CMK (cell line): ENCODE measurements at regions not wholly inside any gene's neighbourhood (a gene's known extent, or its start where the extent isn't known, plus 50 kb on each side); places are given as distances from the start of the nearest gene placed in this dataset.

ENCODE experiments used
- DNase-seq: peaks from one replicate; pipeline ENCODE4 v3.0.0-alpha.2; 2010; ENCODE audit warnings: low read depth

GRCh38 chr10:113259576-113260226, 293.2 kb upstream of the HABP2 start:
- DNase-seq = no peak

- no peak for DNase-seq
Measured at GRCh38 chr10:113261161-113261560, 291.7 kb upstream of the HABP2 start.

GRCh38 chr10:113261611-113262091, 291.2 kb upstream of the HABP2 start:
- DNase-seq = no peak

DNA sequence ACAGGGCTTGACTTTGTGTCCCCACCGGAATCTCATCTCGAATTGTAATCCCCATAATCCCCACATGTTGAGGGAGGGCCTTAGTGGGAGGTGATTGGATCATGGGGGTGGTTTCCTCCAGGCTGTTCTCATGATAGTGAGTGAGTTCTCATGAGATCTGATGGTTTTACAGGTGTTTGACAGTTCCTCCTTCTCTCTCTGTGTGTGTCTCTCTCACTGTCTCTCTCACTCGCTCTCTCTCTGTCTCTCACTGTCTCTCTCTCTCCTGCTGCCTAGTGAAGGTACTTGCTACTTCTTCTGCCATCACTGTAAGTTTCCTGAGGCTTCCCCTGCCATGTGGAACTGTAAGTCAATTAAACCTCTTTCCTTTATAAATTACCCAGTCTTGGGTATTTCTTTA, 289.8 kb upstream of the HABP2 start:
- DNase-seq = no peak

GRCh38 chr10:113264333-113265131, 288.3 kb upstream of the HABP2 start:
- no peak for DNase-seq

DNA sequence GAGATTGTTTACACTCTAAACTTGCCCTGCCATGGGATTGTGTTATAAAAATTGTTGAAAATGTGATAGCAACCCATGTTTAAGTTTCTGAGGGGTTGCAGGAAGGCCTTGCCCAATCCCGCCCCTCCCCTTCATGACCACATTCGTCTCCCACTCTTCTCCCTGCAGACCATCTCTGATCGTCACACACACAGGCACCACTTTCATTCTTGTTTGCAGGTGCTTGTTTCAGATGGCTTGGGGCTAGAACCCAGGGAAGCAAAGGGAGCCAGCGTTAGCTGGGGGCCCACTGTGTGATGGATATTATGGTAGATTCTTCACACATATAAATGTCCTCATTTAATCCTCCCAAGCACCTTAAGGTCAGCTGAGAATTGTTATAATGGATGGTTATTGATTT, 286.7 kb upstream of the HABP2 start:
- no peak for DNase-seq

GRCh38 chr10:113267619-113268562, 285.0 kb upstream of the HABP2 start:
- DNase-seq = no peak

- DNase-seq = no peak
Measured at GRCh38 chr10:113269333-113269732, 283.5 kb upstream of the HABP2 start.

GRCh38 chr10:113272511-113272910, 280.3 kb upstream of the HABP2 start:
- DNase-seq = no peak

- DNase-seq = no peak
Measured at GRCh38 chr10:113273181-113274163, 279.4 kb upstream of the HABP2 start.

GRCh38 chr10:113274176-113274829, 278.6 kb upstream of the HABP2 start:
- DNase-seq = no peak

DNA sequence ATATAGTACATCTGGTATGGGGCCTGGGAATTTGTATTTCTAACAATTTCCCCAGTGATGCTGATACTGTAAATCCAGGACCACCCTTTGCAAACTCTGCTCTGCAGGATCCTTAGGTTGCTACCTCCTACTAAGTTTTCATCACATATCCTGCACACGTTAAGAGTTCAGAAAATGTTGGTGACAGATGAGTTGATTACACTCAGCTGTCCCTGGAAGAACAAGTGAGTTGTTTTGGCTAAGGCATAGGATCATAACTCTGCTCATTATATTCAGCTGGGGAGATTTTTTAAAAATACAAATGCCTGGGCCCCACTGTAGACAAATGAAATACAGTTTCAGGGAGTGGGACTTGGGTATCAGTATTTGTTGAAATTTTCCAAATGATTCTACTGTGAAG, 274.6 kb upstream of the HABP2 start:
- DNase-seq = no peak

GRCh38 chr10:113278664-113279063, 274.2 kb upstream of the HABP2 start:
- DNase-seq = no peak

DNA sequence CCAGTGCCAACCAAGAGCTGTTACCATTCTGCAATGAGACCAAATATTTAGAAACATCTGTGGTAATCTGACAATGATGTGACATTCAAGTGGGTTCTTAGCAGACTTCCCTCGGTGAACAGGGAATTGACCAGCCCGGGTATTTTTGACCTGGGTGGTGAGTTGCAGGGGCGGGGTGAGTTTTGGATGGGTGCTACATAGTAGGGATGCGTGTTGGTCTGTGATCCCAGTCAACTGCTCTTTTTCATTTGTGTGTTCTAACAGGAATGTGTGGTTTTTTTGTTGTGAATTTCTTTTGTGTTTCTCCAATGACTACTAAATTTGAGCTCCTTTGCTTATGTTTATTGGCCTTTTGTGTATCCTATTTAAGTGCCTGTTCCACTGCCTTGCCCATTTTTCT, 273.6 kb upstream of the HABP2 start:
- DNase-seq = no peak

- no peak for DNase-seq
Measured at GRCh38 chr10:113282564-113282963, 270.3 kb upstream of the HABP2 start.

GRCh38 chr10:113283189-113283588, 269.7 kb upstream of the HABP2 start:
- no peak for DNase-seq

DNA sequence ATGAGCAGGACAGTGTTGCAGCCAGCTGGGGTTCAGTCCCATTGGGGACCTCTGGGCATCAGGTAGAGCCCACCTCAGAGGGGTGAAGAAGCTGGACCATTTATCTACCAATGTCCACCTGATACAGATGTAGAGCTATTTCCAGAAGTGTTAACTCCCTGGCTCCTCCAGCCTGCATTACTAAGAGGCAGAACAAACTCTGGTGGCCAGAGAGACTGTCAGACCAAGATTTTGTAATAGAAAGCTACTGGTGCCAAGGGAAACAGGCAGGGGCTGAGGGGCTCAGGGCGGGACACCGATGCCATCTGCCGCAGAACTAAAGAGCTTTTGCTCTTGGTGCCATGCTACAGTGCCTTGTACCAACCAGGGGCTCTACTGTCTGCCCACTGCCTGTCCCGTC, 268.2 kb upstream of the HABP2 start:
- no peak for DNase-seq

GRCh38 chr10:113285305-113285704, 267.5 kb upstream of the HABP2 start:
- no peak for DNase-seq

GRCh38 chr10:113287592-113287991, 265.3 kb upstream of the HABP2 start:
- no peak for DNase-seq

- DNase-seq = no peak
Measured at GRCh38 chr10:113290137-113290536, 262.7 kb upstream of the HABP2 start.

- DNase-seq = no peak
Measured at GRCh38 chr10:113291413-113291812, 261.4 kb upstream of the HABP2 start.
